ENCODE measurements at regions not wholly inside any gene's neighbourhood (a gene's known extent, or its start where the extent isn't known, plus 50 kb on each side); places are given as distances from the start of the nearest gene placed in this dataset.

- H3K4me3 ChIP-seq (ENCODE audit: low read depth, low read length): no peak overlapping the region
- no peak for TF ChIP-seq CTCF (conservative IDR thresholded peaks at IDR 0.05; ENCODE audit: low read depth, low read length)
- DNase-seq (ENCODE audit: low read depth): no peak
Observed at GRCh38 chr6:44629636-44630035, 242.1 kb downstream of the CDC5L start.

GRCh38 chr6:44630125-44631028 is 242.9 kb downstream of the CDC5L start:
- DNase-seq (ENCODE audit: low read depth): peak; percentile 84

GRCh38 chr6:44631968-44632367 is 244.5 kb downstream of the CDC5L start:
- no peak overlapping the region for H3K4me3 ChIP-seq (ENCODE audit: low read depth, low read length)
- peak; percentile 14 for DNase-seq (ENCODE audit: low read depth)
- no peak for TF ChIP-seq CTCF (conservative IDR thresholded peaks at IDR 0.05; ENCODE audit: low read depth, low read length)

More at GRCh38 chr6:44630125-44631028, 242.9 kb downstream of the CDC5L start:
- peak; percentile 86 for TF ChIP-seq CTCF (conservative IDR thresholded peaks at IDR 0.05; ENCODE audit: low read depth, low read length)
- H3K4me3 ChIP-seq (ENCODE audit: low read depth, low read length): no peak overlapping the region

GRCh38 chr6:44634321-44634720 is 246.8 kb downstream of the CDC5L start:
- no peak for DNase-seq (ENCODE audit: low read depth)
- no peak for TF ChIP-seq CTCF (conservative IDR thresholded peaks at IDR 0.05; ENCODE audit: low read depth, low read length)
- H3K4me3 ChIP-seq (ENCODE audit: low read depth, low read length): no peak overlapping the region

- TF ChIP-seq CTCF (conservative IDR thresholded peaks at IDR 0.05; ENCODE audit: low read depth, low read length): no peak
- DNase-seq (ENCODE audit: low read depth): no peak
Observed at GRCh38 chr6:44635486-44635885, 248.0 kb downstream of the CDC5L start.

GRCh38 chr6:44636561-44637248 is 249.2 kb downstream of the CDC5L start:
- no peak overlapping the region for H3K4me3 ChIP-seq (ENCODE audit: low read depth, low read length)
- TF ChIP-seq CTCF (conservative IDR thresholded peaks at IDR 0.05; ENCODE audit: low read depth, low read length): no peak
- DNase-seq (ENCODE audit: low read depth): no peak

More at GRCh38 chr6:44635486-44635885, 248.0 kb downstream of the CDC5L start:
- no peak overlapping the region for H3K4me3 ChIP-seq (ENCODE audit: low read depth, low read length)

Data from choroid plexus epithelial cell (primary cell).